ENCODE measurements at regions not wholly inside any gene's neighbourhood (a gene's known extent, or its start where the extent isn't known, plus 50 kb on each side); places are given as distances from the start of the nearest gene placed in this dataset.

- H3K36me3 Mint-ChIP-seq (ENCODE audit: unreplicated experiment) = peaks cover 8% of the 10 kb centered on the region
- DNase-seq = no peak
- no peaks in the 10 kb centered on the region for H3K4me1 Mint-ChIP-seq (ENCODE audit: low read depth, unreplicated experiment)
- no peaks in the 10 kb centered on the region for H3K27me3 Mint-ChIP-seq (ENCODE audit: unreplicated experiment)
- no peak overlapping the region for H3K27ac Mint-ChIP-seq (ENCODE audit: unreplicated experiment)
- H3K4me3 Mint-ChIP-seq (ENCODE audit: unreplicated experiment) = no peak overlapping the region
- no peak for TF ChIP-seq CTCF (IDR thresholded peaks at IDR 0.05; ENCODE audit: partially characterized antibody, unreplicated experiment)
- no peaks in the 10 kb centered on the region for H3K9me3 Mint-ChIP-seq (ENCODE audit: unreplicated experiment)
Measured at GRCh38 chr2:4539121-4539520, 835.7 kb downstream of the DCDC2C start.

DNA sequence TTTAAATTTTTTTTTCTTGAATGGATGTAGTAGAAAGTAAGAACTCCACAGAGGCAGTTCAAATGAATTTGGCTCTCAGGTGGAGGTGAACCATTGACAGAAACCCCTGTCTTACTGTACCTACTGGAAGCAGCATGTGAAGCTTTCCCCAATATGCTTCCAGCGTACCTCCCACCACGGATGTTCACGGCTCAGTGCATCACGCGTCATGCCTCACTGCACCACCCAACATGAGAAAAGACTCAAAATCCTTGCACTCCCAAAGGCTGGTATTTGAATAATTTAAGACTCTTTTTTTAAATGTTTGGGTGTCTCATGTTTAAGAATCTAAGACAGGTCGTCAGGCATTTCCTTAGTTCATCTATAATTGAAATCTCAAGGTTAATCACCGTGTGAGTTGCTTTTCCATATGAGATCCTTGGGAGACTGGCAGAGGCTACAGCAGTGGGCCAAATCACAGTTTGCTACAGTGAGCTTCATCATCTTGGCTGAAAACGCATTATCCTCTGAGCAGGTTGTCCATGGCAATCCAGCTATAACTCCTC, 846.4 kb downstream of the DCDC2C start:
- Mint-ChIP-seq H3K27me3 (ENCODE audit: unreplicated experiment) (no peaks in the 10 kb centered on the region), H3K27ac (ENCODE audit: unreplicated experiment) (no peak overlapping the region), H3K4me3 (ENCODE audit: unreplicated experiment) (no peak overlapping the region), H3K36me3 (ENCODE audit: unreplicated experiment) (no peaks in the 10 kb centered on the region), H3K9me3 (ENCODE audit: unreplicated experiment) (no peaks in the 10 kb centered on the region), H3K4me1 (ENCODE audit: low read depth, unreplicated experiment) (peaks cover 1% of the 10 kb centered on the region)
- no peak for DNase-seq
- TF ChIP-seq CTCF (IDR thresholded peaks at IDR 0.05; ENCODE audit: partially characterized antibody, unreplicated experiment) = no peak

GRCh38 chr2:4551691-4552474, 848.5 kb downstream of the DCDC2C start:
- Mint-ChIP-seq H3K4me1 (ENCODE audit: low read depth, unreplicated experiment) (peaks cover 1% of the 10 kb centered on the region), H3K27ac (ENCODE audit: unreplicated experiment) (no peak overlapping the region), H3K4me3 (ENCODE audit: unreplicated experiment) (no peak overlapping the region), H3K36me3 (ENCODE audit: unreplicated experiment) (no peaks in the 10 kb centered on the region), H3K27me3 (ENCODE audit: unreplicated experiment) (no peaks in the 10 kb centered on the region), H3K9me3 (ENCODE audit: unreplicated experiment) (no peaks in the 10 kb centered on the region)
- no peak for TF ChIP-seq CTCF (IDR thresholded peaks at IDR 0.05; ENCODE audit: partially characterized antibody, unreplicated experiment)
- DNase-seq = no peak

GRCh38 chr2:4553241-4553640, 849.9 kb downstream of the DCDC2C start:
- no peaks in the 10 kb centered on the region for H3K9me3 Mint-ChIP-seq (ENCODE audit: unreplicated experiment)
- H3K36me3 Mint-ChIP-seq (ENCODE audit: unreplicated experiment) = no peaks in the 10 kb centered on the region

More at GRCh38 chr2:4553241-4553640, 849.9 kb downstream of the DCDC2C start:
- Mint-ChIP-seq H3K4me1 (ENCODE audit: low read depth, unreplicated experiment) (peaks cover 1% of the 10 kb centered on the region), H3K4me3 (ENCODE audit: unreplicated experiment) (no peak overlapping the region), H3K27me3 (ENCODE audit: unreplicated experiment) (no peaks in the 10 kb centered on the region), H3K27ac (ENCODE audit: unreplicated experiment) (no peak overlapping the region)
- no peak for TF ChIP-seq CTCF (IDR thresholded peaks at IDR 0.05; ENCODE audit: partially characterized antibody, unreplicated experiment)
- DNase-seq = no peak
